ENCODE measurements at regions not wholly inside any gene's neighbourhood (a gene's known extent, or its start where the extent isn't known, plus 50 kb on each side); places are given as distances from the start of the nearest gene placed in this dataset.
A peak's percentile ranks its signal among the peaks of the same experiment; 100 is the strongest.

- no peak for DNase-seq (ENCODE audit: low read depth)
These were observed 110.2 kb upstream of the EGR2 start for GRCh38 chr10:62926407-62926806.

- no peak for DNase-seq (ENCODE audit: low read depth)
These were observed 108.2 kb upstream of the EGR2 start for GRCh38 chr10:62924344-62924748.

GRCh38 chr10:62919776-62920175 is 103.6 kb upstream of the EGR2 start:
- DNase-seq (ENCODE audit: low read depth) = no peak

- DNase-seq (ENCODE audit: low read depth) = no peak
These were observed 101.5 kb upstream of the EGR2 start for GRCh38 chr10:62917475-62918238.

GRCh38 chr10:62916141-62916603 is 100.0 kb upstream of the EGR2 start:
- DNase-seq (ENCODE audit: low read depth) = no peak

- no peak for DNase-seq (ENCODE audit: low read depth)
These were observed 99.0 kb upstream of the EGR2 start for GRCh38 chr10:62915158-62915557.

- DNase-seq (ENCODE audit: low read depth) = no peak
These were observed 95.9 kb upstream of the EGR2 start for GRCh38 chr10:62912086-62912485.

GRCh38 chr10:62911210-62911963 is 95.2 kb upstream of the EGR2 start:
- DNase-seq (ENCODE audit: low read depth) = no peak

GRCh38 chr10:62907470-62908212 is 91.5 kb upstream of the EGR2 start:
- DNase-seq (ENCODE audit: low read depth) = no peak

- DNase-seq (ENCODE audit: low read depth) = no peak
These were observed 88.2 kb upstream of the EGR2 start for GRCh38 chr10:62904281-62904875.

GRCh38 chr10:62903828-62904227 is 87.7 kb upstream of the EGR2 start:
- DNase-seq (ENCODE audit: low read depth) = no peak

- DNase-seq (ENCODE audit: low read depth) = no peak
These were observed 84.8 kb upstream of the EGR2 start for GRCh38 chr10:62900829-62901571.

- no peak for DNase-seq (ENCODE audit: low read depth)
These were observed 83.1 kb upstream of the EGR2 start for GRCh38 chr10:62899311-62899710.

- no peak for DNase-seq (ENCODE audit: low read depth)
These were observed 78.9 kb upstream of the EGR2 start for GRCh38 chr10:62895063-62895462.

GRCh38 chr10:62894156-62894555 is 78.0 kb upstream of the EGR2 start:
- DNase-seq (ENCODE audit: low read depth) = no peak

- no peak for DNase-seq (ENCODE audit: low read depth)
These were observed 76.9 kb upstream of the EGR2 start for GRCh38 chr10:62893036-62893435.

GRCh38 chr10:62890395-62890794 is 74.2 kb upstream of the EGR2 start:
- DNase-seq (ENCODE audit: low read depth) = no peak

- no peak for DNase-seq (ENCODE audit: low read depth)
These were observed 71.5 kb upstream of the EGR2 start for GRCh38 chr10:62887642-62888041.

- DNase-seq (ENCODE audit: low read depth) = peak; percentile 17
These were observed 69.7 kb upstream of the EGR2 start for GRCh38 chr10:62885684-62886461.

GRCh38 chr10:62880162-62880561 is 64.0 kb upstream of the EGR2 start:
- DNase-seq (ENCODE audit: low read depth) = no peak

GRCh38 chr10:62873866-62874265 is 57.7 kb upstream of the EGR2 start:
- no peak for DNase-seq (ENCODE audit: low read depth)

Measured in non-pigmented ciliary epithelial cell (primary cell).